ENCODE measurements at regions not wholly inside any gene's neighbourhood (a gene's known extent, or its start where the extent isn't known, plus 50 kb on each side); places are given as distances from the start of the nearest gene placed in this dataset.

GRCh38 chr1:229848752-229849677 lies 218.0 kb upstream of the GALNT2 start:
- TF ChIP-seq GTF2I (CRISPR knock-in tag; conservative IDR thresholded peaks at IDR 0.05) (no peak), ATF2 (CRISPR knock-in tag; IDR thresholded peaks at IDR 0.05; ENCODE audit: borderline replicate concordance, low read depth) (no peak), CTCF (IDR thresholded peaks at IDR 0.05) (peak; percentile 36; the same call in 1 of the 2 replicates), NR3C1 (CRISPR knock-in tag; conservative IDR thresholded peaks at IDR 0.05; ENCODE audit: low read depth) (no peak), USF2 (CRISPR knock-in tag; IDR thresholded peaks at IDR 0.05) (no peak), ZNF121 (CRISPR knock-in tag; IDR thresholded peaks at IDR 0.05) (no peak), ATF3 (CRISPR knock-in tag; conservative IDR thresholded peaks at IDR 0.05) (no peak), PRDM15 (CRISPR knock-in tag; IDR thresholded peaks at IDR 0.05) (no peak), FOXP1 (CRISPR knock-in tag; IDR thresholded peaks at IDR 0.05; ENCODE audit: borderline replicate concordance) (no peak), TCF7 (CRISPR knock-in tag; IDR thresholded peaks at IDR 0.05; ENCODE audit: low read depth) (no peak), ELF4 (CRISPR knock-in tag; IDR thresholded peaks at IDR 0.05; ENCODE audit: low read depth) (no peak), NR2C2 (CRISPR knock-in tag; IDR thresholded peaks at IDR 0.05) (no peak), HMGXB4 (CRISPR knock-in tag; IDR thresholded peaks at IDR 0.05) (no peak), ZNF138 (CRISPR knock-in tag; conservative IDR thresholded peaks at IDR 0.05) (no peak)
